Activated CD8-positive, alpha-beta memory T cell treated with anti-CD3 and anti-CD28 coated beads for 24 hours (primary cell): ENCODE measurements at regions not wholly inside any gene's neighbourhood (a gene's known extent, or its start where the extent isn't known, plus 50 kb on each side); places are given as distances from the start of the nearest gene placed in this dataset.
A peak's percentile ranks its signal among the peaks of the same experiment; 100 is the strongest.
"Not testable (repeated sequence)": the region's sequence is repeated elsewhere in the genome, so short reads cannot be mapped to it uniquely, and the experiment has no call there.

ENCODE experiments used
- DNase-seq: peaks from one replicate; pipeline ENCODE4 v3.0.0-alpha.2; 2020

DNA sequence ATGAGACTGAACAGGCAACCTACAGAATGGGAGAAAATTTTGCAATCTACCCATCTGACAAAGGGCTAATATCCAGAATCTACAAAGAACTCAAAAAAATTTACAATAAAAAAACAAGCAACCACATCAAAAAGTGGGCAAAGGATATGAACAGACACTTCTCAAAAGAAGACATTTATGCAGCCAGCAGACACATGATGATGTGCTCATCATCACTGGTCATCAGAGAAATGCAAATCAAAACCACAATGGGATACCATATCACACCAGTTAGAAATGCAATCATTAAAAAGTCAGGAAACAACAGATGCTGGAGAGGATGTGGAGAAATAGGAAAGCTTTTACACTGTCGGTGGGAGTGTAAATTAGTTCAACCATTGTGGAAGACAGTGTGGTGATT, 51.7 kb upstream of the PAXBP1 start:
- not testable (repeated sequence) for DNase-seq

DNA sequence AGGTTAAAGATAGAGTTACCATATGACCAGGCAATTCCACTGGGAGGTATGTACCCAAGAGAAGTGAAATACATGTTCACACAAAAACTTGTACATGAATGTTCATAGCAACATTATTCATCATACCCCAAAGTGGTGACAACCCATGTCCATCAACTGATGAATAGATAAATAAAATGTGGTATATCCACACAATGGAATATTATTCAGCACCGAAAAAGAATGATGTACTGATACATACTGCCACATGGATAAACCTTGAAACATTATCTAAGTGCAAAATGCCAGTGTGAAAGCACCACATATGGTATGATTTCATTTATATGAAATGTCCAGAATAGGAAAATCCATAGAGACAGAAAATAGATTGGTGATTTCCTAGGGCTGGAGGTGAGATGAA, 53.4 kb upstream of the PAXBP1 start:
- DNase-seq = no peak

DNA sequence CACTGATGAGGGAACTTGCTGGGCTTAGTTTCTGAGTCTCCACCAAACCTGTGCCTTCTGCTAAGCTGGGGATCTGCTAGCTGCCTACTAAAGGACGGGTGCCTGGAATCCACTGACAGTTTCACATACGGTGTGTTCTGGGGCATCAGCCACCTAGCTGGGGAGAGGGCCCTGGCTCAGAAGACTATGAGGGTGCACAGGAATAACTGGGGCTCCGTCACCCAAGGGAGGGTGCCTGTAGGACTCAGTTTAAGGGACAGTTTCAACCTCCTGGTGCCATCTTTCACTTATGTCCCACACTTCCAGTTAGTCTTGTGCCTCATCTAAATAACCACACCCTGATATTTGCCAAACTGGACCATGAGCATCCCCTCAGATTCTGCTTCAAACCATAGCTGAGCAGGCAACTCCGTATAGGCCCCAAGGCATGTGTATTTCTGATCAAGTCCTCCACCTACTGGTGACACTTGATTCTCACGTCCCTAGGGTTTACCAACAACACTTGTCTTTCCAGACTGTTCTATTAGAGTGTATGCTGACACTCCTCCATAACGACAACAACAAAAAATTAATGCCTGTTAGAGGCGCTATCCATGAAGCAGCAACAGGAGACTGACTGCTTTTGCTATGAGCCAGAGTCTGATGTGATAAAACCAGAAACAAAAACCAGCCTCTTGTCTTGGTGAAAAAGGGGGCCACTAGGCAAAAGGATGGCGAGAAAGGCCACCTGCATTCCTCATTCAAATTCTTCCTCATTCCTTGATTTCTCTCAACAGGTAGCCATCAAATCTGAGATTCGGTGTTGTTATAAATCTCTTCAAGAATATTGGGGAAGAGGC, 55.0 kb upstream of the PAXBP1 start:
- DNase-seq = peak; percentile 61

DNA sequence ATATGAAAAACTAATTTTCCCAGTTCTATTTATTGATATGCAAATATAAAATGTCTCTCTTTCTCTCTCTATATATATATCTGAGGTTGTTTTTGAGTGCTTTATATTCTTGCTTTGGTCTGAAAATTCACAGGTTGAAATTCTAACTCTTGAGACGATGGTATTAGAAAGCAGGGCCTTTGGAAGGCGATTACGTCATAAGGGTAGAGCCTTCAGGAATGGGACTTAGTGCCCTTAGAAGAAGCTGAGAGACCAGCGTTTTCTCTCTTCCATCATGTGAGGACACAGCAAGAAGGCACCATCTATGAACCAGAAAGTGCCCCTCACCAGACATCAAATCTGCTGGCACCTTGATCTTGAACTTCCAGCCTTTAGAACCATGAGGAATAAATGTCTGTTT, 57.4 kb upstream of the PAXBP1 start:
- DNase-seq = no peak

DNA sequence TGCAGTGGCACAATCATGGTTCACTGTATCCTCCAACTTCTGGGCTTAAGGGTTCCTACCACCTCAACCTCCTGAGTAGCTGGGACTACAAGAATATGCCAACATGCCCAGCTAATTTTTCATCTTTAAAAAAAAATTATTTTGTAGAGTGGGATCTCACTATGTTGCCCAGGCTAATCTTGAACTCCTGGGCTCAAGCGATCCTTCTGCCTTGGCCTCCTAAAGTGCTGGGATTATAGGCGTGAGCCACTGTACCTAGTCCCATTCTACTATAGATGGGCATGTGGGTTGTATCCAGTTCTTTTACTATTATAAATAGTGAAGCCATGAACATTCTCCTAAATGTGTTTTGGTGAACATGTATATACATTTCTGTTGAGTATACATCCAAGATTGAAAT, 57.9 kb upstream of the PAXBP1 start:
- DNase-seq = no peak

DNA sequence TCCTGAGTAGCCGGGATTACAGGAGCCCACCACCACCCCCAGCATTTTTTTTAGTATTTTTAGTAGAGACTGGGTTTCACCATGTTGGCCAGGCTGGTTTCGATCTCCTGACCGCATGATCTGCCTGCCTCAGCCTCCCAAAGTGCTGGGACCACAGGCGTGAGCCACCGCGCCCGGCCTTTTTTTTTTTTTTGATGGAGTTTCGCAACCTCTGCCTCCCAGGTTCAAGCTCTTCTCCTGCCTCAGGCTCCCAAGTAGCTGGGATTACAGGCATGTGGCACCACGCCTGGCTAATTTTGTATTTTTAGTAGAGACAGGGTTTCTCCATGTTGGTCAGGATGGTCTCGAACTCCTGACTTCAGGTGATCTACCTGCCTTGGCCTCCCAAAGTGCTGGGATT, 60.2 kb upstream of the PAXBP1 start:
- DNase-seq = not testable (repeated sequence)

DNA sequence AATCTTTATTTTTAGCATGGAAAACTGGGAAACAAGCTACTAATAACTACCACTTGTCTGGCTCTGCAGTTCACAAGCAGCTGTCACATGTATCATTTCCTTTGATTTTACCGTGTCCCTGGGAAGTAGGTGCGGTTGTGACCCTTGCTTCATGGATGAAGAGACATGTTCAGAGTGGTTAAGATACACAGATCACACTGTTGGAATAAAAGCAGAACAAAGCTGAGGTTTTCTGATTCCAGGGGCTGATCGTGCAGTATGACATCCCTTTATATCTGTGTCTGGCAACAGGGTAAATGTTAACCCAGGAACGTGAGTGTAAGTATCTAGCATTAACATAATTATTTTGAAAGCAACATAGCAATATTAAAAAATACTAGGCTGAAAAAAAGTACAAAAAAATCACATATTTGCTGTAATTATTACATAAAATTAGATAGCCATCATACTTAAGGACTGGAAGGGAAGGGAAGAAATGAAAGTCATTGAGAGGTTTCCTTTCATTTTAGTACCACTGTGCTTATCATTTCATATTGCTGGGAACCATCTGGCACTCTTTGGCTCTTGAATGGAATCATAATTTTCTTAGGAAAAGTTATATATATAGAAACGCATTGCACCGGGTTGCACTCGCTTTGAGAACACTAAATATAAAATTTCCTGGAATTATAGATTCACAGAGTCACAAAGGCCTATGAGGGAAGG, 62.8 kb upstream of the PAXBP1 start:
- DNase-seq = no peak

DNA sequence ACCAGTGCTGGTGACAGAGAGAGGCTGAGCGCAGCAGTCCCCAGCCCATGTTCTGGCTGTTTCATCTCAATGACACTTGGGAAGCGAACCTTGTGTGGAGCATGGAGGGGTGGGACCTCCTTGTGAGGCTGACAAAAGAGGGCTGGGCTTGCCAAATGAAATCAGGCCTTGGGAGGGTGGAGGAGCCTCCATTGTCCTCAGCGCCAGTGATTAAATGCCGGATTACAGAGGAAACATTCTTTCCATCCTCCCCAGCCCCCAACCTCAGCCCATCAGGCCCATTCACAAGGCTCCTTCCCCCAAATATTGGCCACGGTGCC, 63.3 kb upstream of the PAXBP1 start:
- DNase-seq = no peak

DNA sequence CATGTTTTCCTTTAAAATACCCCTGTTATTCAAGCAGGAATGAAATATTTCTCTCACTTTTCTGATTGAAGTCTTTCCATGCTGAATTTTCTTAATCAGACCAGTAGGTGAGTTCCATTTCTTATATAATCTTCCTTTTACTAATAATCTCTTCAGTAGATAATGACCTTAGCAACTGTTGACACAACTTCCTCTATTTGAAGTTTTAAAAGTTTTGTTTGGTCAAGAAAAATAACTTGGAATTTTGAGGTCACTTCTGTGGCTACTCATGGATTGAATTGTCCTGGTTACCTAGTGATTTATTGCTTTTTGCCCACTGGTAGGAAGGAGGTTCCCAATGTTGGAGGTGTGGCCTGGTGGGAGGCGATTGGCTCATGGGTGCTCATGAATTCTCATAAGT, 70.6 kb upstream of the PAXBP1 start:
- DNase-seq = no peak

DNA sequence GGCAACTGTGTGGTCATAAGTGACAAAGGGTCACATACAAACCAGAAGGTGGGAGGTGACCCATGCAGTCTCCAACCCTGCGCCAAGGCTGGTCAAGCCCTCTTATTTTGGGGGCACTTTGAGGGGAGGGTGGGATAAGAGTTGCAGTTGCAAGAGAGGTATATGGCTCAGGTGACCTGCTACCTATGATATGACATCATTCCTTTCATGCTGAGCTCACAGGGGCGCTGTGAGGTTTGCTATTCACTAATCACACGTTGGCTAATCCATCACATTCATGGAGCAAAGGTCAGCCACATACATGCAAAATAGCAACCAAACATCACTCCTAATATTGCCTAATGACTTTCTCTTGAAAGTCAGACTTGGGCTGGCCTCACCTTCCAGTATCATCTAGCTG, 72.0 kb upstream of the PAXBP1 start:
- no peak for DNase-seq

DNA sequence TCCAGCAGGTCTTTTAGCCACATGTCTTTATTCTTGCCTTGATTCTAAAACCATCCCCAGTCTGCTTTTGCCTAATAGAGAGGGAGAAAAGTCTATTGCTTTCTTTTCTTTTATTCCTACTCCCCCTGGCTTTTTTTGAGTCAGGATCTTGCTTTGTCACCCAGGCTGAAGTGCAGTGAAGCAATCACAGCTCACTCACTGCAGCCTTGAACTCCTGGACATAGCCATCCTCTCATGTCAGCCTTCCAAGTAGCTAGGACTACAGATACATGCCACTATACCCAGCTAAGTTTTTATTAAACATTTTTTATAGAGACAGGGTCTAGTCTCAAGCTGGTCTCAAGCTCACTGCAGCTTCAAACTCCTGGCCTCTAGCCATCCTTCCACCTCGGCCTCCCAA, 72.5 kb upstream of the PAXBP1 start:
- DNase-seq = no peak

DNA sequence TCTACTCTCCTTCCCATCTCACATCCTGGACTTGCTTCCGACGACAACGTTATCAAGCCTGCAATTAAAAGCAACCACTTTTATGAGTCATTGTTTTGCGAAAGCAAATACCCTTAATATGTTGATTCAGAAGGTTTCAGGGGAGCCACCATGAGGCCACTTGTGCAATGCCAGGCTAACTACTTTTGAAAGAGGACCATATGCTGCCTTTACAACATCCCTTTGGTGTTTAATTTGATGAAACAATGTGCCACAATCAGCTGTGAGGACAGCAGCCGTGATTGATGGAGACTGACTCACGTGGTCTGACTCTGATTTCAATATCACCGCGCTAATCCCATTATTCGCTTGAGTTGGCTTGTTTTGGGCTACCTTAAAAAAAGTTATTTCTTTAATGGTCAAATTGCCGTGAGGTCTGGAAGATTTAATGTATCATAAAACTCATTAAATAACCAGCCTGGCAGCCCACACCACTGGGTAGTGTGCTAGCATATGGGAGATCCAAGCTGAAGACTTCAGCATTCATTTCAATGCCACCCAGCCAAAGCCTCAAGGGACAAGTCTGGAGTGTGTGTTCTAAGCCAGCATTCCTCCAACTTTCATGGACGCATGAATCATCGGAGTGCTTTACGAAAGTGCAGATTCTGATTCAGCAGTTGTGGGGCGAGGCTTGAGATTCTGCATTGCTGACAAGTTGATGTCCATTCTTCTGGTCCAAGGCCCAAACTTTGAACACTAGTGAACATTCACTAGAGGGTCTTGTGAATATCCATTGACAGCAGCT, 73.3 kb upstream of the PAXBP1 start:
- no peak for DNase-seq

DNA sequence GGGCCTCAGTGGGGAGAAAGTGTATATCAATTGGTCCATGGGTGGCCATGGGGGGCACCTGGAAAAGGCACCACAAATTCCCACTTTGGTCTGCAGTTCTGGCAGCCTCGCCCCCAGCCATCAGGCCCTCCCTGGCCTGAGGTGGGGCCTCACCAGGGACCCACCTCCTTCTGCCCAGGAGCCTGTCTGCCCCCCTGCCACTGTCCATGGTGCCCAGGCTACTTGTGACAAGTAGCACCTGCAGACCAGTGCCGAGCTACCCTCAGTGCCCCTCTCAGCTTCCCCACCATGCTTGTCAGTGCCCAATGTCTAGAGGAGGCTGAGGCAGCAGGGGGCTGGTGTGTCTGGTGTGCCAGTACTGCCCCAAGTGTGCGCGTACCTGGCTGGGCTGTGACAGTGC, 87.1 kb upstream of the PAXBP1 start:
- DNase-seq = no peak

DNA sequence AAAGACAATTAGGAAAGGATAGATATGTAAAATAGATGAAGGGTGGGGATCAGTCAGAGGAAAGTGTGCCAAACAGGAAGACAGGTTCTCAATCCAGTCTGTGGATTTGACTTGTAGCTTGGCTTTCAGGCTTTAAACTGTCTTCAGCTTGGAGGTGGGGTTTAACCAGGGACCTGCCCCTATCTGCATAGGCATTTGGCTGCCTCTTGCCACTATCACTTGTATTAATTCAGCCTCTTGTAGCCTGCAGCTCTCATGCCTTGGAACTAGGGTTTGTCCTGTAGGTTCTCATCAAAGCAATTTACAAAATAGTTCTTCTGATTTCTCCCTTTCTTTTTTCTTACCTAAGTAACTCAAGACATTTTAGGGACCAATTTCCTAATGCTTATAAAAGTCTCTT, 88.8 kb upstream of the PAXBP1 start:
- no peak for DNase-seq

DNA sequence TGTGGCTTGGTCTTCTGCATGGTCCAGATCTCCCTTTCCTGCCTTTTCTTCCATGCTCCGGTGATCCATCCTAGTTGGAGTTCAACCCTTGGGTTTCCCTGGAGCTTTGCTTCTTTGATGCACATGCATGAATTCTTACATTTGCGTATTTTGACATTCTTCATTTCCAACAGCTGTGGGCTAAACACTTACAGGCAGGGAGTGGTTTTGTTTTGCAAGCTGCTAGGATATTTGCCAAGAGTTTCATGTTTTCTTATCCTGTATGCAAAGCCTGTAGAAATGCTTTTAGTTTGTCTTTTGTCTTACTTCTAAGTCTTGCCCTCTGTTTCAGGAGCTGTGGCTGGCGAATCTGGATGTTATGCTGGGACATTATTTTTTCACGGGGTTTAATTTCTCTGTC, 90.3 kb upstream of the PAXBP1 start:
- no peak for DNase-seq

DNA sequence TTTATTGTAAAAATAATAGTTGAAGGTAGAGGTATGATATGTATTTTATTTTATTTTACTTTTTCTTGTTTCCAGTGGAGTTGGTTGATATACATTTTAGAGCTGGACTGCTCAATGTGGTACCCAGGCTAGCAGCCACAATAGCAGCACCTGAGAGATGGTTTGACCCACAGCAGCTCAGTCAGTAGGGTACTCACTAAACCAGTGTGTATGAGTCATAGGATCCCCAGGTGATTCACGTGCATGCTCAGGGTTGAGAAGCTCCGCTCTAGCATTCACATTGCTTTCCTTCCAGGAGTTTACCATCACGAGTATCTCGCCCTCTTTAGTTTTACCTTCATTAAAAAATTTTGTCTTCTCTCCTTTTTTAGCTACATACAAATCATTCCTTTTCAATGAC, 96.0 kb upstream of the PAXBP1 start:
- no peak for DNase-seq

DNA sequence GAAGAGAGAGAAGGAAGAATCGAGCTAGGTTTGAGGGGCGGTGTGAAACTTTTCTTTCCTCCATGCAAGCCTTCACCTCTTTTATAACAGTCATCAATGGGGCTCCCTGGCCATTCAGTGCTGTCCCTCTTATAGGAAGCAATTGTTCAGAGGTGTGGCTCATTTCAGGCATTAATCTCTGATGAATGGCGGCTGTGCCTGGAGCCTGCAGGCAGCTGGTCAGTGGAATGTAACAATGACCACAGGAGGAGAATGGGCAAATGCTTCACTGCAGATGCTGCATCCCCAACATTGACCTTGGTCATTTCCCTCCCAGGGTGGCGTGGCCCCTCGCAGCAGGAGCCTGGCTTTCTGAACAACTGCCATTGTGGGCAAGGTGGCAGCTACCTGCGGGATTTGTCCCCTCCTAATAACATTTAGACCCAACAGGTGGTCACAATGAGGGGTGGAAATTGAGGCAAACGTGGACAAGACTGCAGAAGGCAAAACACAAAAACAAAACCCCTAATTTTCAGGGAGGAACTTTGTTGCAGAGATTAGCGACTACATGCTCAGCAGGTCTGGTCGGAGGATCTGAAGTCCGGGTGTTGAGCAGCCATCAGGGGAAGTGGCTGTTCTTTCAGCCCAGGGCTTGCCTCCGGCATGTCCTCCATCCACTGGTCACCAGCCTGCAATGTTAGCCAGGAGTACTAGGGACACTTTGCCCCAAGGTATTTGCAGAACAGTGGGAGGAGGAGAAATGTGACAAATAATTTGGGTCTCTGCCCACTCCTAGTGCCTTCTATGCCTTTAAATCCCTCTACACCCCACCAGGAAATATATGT, 97.3 kb upstream of the PAXBP1 start:
- no peak for DNase-seq

DNA sequence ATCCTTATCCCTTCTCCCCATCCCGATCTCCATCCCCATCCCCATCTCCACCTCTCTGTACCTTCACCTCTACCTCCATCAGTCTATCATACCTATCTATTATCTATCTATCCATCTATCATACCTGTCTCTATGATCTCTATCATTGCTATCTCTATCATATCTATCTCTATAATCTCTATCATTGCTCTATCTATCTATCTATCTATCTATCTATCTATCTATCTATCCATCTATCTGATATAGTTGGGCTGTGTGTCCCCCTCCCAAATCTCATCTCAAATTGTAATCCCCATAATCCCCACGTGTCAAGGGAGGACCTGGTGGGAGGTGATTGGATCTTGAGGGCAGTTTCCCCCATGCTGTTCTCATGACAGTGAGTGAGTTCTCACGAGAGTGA, 97.9 kb upstream of the PAXBP1 start:
- DNase-seq = no peak

DNA sequence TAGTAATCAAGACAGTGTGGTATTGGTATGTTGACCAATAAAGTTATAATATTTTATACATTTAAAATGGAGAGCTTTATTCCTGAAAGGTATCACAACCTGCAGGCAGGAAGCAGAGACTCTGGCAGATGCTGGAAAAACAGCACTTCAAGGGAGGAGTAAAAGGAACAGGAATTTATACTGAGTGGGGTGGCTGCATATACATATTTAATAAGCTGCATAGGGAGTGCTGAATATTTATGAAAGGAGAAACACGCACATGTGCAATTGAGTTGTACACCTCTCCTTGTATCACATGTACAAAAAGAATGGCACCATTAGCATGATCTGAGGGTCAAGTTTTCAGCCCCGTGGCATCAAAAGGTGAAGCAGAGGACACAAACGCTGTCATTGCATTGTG, 104.9 kb upstream of the PAXBP1 start:
- no peak for DNase-seq

DNA sequence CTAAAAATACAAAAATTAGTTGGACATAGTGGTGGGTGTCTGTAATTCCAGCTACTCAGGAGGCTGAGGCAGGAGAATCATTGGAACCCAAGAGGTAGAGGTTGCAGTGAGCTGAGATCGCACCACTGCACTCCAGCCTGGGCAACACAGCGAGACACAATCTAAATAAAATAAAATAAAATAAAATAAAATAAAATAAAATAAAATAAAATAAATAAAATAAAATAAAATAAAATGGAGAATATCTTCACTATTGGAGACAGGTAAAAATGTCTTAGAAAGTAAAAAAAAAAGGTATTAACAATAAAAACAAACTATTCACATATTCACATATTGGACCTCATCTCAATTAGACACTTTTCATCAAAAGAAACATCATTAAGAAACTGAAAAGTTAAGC, 106.3 kb upstream of the PAXBP1 start:
- not testable (repeated sequence) for DNase-seq

DNA sequence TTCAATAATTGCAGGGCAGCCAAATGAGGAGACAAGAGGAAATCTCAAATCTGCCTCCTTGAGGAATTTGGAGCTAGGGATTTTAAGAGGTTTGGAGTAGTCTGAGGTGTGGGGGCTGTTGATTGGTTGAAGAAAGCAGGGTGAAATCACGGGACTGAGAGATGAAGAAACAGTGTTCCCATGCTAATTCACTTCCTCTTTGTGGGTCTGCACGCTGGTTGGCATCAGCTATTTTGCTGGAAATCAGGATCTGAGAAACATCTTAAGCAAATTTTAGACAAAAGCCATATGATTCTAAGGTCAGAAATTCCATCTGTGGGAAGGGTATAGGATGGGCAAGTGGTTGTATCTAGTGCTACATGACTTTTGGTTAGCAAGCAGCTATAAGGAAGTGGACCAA, 107.1 kb upstream of the PAXBP1 start:
- DNase-seq = no peak

DNA sequence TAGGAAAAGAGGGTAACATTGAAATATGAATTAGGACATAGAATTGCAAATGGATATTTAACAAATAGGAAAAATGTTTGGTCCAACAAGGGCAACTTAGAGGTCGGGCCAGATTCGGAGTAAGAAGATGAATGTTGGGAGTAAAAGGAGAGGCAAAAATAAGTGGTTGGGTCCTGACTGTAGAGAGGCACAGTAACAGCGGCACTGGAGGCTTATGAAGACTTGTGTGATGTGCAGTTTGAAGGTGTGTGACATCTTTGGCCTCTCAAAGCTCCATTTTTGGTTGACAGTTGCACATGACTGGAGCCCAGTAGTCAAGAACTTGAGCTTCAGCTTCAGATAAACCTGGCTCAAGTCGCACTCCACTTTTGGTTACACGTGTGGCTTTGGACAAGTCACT, 109.9 kb upstream of the PAXBP1 start:
- no peak for DNase-seq

DNA sequence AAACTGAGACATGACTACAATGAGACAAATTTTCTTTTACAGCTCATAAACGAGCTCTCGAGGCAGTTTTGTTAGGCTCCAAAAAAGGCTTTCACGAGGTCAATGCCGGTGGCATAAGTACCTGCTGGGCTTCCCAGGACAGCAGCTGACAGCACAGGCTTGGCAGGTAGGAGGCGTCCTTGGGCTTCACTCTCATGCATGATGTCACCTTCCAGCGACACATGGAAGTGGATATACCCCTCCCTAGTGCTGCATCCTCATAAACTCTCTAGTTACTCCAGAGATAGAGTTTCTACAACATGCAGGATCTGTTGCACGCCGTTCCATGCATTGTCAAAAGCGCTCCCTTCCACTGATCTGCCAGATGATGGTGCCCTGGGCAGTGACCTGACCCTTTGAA, 112.5 kb upstream of the PAXBP1 start:
- DNase-seq = no peak
